ES-I3 (cell line): ENCODE measurements at regions not wholly inside any gene's neighbourhood (a gene's known extent, or its start where the extent isn't known, plus 50 kb on each side); places are given as distances from the start of the nearest gene placed in this dataset.
"Not testable (repeated sequence)": the region's sequence is repeated elsewhere in the genome, so short reads cannot be mapped to it uniquely, and the experiment has no call there.

Experiments used
- H3K36me3 ChIP-seq: 2 replicates; pipeline ENCODE4 v1.6.1; 2013; ENCODE audit warnings: mild to moderate bottlenecking, low read length, control low read depth, moderate library complexity; ENCODE audit not compliant: insufficient read depth
- H3K4me1 ChIP-seq: 2 replicates; pipeline ENCODE4 v1.6.1; 2013; ENCODE audit warnings: mild to moderate bottlenecking, control low read depth, low read length; ENCODE audit not compliant: insufficient read depth
- H3K9ac ChIP-seq: 2 replicates; pipeline ENCODE4 v1.6.1; 2013; ENCODE audit warnings: low read depth, mild to moderate bottlenecking, low read length, moderate library complexity
- H3K9me3 ChIP-seq: 2 replicates; pipeline ENCODE4 v1.6.1; 2013; ENCODE audit warnings: mild to moderate bottlenecking, low read length, moderate library complexity; ENCODE audit not compliant: control insufficient read depth, insufficient read depth

DNA sequence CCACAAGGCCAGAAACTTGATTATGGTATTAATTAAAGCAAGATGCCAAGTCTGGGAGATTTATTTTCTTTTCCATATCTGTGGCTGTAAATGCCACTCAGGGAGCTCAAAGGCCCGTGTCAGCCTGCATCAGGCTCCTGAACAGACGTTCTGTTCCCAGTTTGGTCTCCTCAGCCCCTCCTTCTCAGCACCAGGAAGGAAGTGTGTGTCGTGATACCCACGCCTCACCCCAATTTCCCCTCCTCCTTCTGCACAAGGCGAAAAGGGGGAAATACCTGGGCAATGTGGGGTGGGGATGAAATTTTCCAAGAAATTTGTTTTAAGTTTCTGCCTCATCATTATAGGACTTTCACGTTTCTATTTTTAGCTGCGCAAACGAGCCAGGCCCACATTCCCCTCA lies 112.0 kb downstream of the SYF2 start:
- Histone ChIP-seq H3K36me3 (no peaks in the 10 kb centered on the region), H3K4me1 (no peaks in the 10 kb centered on the region), H3K9ac (no peak overlapping the region), H3K9me3 (no peaks in the 10 kb centered on the region)

DNA sequence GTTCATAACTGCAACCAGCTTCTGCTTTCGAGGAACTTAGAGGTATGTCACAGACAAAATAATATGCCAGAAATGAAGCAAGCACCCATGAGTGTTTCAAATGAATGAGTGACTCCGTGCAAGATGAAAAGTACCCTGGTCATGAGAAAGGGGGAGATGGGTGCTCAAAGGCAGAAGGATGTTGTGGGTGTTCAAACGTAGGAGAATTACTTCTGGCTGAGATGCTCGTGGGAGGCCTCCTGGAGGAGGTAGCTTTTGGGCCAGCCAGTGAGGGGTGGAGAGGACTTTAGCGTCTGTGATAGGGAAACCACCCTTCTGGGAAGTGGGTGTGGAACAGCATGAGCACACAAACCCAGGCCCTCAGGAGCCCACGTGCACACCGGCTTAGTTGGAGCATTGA lies 113.8 kb downstream of the SYF2 start:
- no peaks in the 10 kb centered on the region for H3K9me3 ChIP-seq
- H3K9ac ChIP-seq, result no peak overlapping the region
- H3K36me3 ChIP-seq, result no peaks in the 10 kb centered on the region
- H3K4me1 ChIP-seq, result no peaks in the 10 kb centered on the region

DNA sequence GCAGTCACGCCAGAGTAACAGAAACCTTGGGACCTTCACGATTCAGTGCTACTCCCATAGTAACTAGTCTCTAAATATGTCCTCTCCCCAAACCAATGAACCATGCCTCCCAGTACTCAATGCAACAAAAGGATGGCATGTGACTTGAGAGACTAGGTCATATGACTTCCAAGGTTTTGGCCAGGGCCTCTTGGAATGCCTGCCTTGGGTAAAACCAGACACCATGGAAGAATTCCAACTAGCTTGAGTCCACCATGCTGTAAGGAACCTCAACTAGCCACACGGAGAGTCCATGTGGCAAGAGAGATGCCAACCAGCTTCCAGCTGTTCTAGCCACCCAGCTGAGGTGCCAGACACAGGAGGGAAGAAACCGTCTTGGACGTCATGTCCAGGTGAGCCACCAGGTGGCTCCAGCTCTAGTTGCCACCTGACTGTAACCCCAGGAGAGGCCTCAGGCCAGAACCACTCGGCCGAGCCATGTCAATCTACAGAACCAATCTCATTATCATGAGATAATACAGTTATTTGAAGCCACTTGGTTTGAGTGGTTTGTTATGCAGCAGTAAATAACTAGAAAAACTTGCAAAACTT lies 115.0 kb downstream of the SYF2 start:
- Histone ChIP-seq H3K4me1 (no peaks in the 10 kb centered on the region), H3K9ac (no peak overlapping the region), H3K36me3 (no peaks in the 10 kb centered on the region), H3K9me3 (no peaks in the 10 kb centered on the region)

DNA sequence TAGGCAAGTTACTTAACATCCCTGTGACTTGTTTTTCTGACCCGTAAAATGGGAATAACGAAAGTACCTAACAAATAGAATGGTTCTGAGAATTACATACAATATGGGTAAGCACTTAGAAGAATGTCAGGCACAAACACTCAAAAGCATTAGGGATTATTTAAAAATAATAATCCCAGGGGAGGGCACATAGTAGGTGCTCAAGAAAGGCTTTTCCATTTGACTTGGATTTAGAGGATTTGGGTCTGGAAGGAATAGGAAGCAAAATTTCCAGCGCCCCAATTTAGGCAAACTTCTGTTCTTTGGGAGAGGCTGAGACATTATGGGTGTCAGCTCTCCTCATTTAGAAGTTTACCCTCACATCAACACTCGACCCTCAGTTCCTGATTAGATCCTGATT lies 115.5 kb downstream of the SYF2 start:
- no peak overlapping the region for H3K9ac ChIP-seq
- H3K36me3 ChIP-seq, result no peaks in the 10 kb centered on the region
- no peaks in the 10 kb centered on the region for H3K4me1 ChIP-seq
- H3K9me3 ChIP-seq, result no peaks in the 10 kb centered on the region

DNA sequence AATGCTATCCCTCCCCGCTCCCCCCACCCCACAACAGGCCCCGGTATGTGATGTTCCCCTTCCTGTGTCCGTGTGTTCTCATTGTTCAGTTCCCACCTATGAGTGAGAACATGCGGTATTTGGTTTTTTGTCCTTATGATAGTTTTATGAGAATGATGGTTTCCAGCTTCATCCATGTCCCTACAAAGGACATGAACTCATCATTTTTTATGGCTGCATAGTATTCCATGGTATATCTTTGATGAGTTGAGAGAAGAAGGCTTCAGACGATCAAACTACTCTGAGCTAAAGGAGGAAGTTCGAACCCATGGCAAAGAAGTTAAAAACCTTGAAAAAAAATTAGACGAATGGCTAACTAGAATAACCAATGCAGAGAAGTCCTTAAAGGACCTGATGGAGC lies 116.2 kb downstream of the SYF2 start:
- not testable (repeated sequence) for H3K4me1 ChIP-seq, H3K9ac ChIP-seq, H3K9me3 ChIP-seq, H3K36me3 ChIP-seq

DNA sequence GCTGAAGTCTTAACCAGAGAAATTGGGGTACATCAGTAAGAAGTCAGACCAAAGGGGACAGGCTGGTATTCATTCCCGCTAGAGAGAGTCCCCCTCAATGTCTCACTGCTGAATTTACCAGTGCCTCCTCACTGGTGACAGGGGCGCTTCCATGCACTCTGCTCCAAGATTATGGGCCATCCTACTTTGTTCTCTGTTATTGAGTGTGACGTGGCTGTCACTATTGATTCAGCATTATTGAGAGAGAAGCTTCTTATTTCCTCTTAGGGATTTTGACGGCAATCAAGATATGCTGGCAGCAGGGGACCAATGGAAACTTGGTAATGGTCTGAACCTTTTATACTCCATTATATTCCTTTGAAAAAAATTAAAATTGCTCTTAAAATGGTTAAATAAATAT lies 118.6 kb downstream of the SYF2 start:
- H3K9ac ChIP-seq, result no peak overlapping the region
- no peaks in the 10 kb centered on the region for H3K36me3 ChIP-seq
- H3K9me3 ChIP-seq, result peaks cover 7% of the 10 kb centered on the region; the same call in 1 of the 2 replicates
- H3K4me1 ChIP-seq, result no peaks in the 10 kb centered on the region

DNA sequence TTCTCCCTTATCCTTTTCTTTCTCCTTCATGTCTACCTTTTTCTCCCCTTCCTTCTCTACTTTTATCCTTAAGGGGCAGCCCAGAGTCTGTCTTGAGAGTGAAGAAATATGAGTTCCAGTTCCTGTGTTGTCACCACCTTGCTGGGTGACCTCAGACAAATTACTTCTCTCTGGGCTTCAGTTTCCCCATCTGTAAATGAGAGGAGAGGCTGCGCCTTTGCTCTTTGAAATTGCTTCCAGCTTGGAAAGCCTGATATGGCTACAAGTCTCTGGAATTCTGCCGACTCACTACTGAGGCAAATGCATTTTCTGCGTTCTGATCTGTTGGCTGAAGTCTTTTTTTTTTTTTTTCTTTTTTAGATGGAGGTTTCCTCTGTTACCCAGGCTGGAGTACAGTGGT lies 119.2 kb downstream of the SYF2 start:
- H3K4me1 ChIP-seq, result no peaks in the 10 kb centered on the region
- H3K36me3 ChIP-seq, result no peaks in the 10 kb centered on the region
- H3K9ac ChIP-seq, result no peak overlapping the region
- H3K9me3 ChIP-seq, result peaks cover 7% of the 10 kb centered on the region; the same call in 1 of the 2 replicates

DNA sequence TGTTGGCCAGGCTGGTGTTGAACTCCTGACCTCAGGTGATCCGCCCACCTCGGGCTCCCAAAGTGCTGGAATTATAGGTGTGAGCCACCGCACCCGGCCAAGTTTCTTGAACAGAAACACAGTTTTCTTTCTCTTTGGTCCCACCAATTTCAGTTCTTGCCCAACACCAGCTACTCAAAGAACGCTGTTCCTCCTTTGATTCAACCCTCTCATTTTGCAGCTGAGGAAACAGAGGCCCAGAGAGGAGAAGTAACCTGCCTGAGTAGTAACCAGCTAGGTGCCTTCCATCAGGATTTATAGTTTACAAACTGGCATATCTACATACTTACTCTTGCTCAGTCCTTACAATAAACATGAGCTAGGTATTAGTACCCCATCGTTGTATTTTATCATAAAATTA lies 119.9 kb downstream of the SYF2 start:
- Histone ChIP-seq H3K4me1 (no peaks in the 10 kb centered on the region), H3K9me3 (peaks cover 7% of the 10 kb centered on the region; the same call in 1 of the 2 replicates), H3K9ac (no peak overlapping the region), H3K36me3 (no peaks in the 10 kb centered on the region)

DNA sequence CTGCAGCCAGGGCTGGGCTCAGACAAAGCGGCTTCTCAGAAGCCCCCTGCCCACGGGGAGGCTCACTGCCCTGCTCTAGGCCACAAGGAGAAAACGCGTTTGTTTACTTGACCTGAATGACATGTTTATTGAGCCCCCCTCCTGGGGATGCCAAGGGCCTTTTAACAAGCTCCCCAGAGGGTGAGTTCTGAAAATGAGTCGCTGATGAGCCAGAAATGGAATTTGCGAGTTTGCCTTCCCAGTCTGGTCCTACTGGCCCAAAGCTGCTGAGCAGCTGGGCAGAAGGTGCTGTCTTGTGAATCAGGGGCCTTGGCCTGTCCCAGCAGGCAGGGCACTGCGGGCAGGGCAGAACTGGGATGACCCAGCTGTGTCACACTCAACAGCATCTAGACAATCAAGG lies 120.6 kb downstream of the SYF2 start:
- no peaks in the 10 kb centered on the region for H3K36me3 ChIP-seq
- H3K4me1 ChIP-seq, result no peaks in the 10 kb centered on the region
- no peak overlapping the region for H3K9ac ChIP-seq
- peaks cover 7% of the 10 kb centered on the region; the same call in 1 of the 2 replicates for H3K9me3 ChIP-seq

DNA sequence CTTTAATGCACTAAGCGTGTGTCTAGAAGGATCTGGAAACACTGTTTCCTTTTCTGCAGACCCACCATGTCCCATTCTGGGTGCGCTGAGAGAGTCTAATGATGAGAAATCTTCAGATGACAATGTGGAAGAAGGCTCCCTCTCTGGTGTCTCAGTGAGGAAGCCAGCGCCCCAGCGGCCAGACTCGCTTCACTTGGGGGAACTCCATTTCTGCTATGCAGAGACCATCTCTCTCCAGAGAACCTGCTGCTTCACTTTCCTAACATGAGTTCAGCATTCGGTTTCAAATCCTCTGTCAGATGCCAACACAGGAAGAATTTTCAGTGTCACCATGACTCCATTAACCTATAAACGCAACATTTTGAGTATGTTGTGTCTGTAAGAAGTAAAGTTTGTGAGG lies 121.8 kb downstream of the SYF2 start:
- Histone ChIP-seq H3K36me3 (no peaks in the 10 kb centered on the region), H3K9me3 (peaks cover 7% of the 10 kb centered on the region; the same call in 1 of the 2 replicates), H3K9ac (no peak overlapping the region), H3K4me1 (no peaks in the 10 kb centered on the region)

DNA sequence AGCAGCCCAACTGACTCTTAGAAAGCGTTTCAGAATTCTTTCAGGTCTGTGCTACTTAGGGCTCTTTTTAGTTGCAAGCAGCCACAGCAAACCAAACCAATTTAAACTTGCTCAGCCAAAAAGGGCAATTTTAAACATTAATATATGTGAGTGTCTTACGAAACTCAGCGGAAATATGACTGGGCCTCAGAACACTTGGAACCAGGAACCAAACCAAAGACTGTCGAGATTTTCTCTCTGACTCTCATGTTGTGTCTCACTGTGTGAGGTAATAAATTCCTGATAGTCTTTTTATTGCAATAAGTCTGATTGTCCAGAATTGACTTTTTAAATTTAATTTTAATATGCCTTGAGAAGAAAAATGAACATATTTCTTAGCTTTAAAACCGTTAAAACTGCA lies 122.3 kb downstream of the SYF2 start:
- Histone ChIP-seq H3K36me3 (no peaks in the 10 kb centered on the region), H3K9ac (no peak overlapping the region), H3K4me1 (no peaks in the 10 kb centered on the region)

DNA sequence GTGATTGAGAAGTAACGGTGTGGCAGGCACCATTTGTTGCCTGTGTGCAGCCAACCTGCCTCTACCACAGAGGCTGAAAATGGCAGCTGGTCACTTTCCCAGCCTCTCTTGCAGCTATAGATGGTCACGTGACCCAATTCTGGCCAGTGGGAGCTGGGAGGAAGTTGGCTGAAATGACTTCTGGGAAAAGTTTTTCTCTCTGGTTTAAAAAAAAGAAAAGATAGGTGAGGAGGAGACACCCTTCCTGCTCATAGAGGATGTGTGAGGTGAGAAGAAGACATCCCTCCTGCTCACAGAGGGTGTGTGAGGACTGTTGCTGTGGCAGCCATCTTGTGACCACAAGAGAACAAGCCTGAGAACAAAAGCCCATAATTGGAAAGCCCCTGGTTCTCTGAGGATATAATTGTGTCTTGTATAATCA lies 122.8 kb downstream of the SYF2 start:
- H3K9ac ChIP-seq, result no peak overlapping the region
- H3K36me3 ChIP-seq, result no peaks in the 10 kb centered on the region
- peaks cover 7% of the 10 kb centered on the region; the same call in 1 of the 2 replicates for H3K9me3 ChIP-seq
- H3K4me1 ChIP-seq, result no peaks in the 10 kb centered on the region

More for the DNA sequence above, 122.3 kb downstream of the SYF2 start:
- peaks cover 7% of the 10 kb centered on the region; the same call in 1 of the 2 replicates for H3K9me3 ChIP-seq

DNA sequence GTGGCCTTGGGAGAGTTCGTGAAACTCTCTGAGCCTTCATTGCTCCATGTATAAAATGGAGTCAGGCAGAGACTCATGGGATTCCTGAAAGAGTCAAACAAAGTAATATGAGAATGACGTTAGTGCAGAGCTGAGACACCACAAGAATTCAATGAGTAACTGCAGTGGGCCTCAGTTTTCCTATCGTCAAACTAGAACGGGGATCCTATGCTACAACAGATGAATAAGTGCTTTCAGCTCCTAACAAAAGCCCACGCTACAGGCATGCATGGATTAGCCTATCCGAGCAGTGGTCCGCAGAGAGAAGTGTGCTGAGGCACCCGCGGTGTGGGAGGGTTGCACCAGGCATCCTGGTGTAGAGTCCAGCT lies 124.7 kb downstream of the SYF2 start:
- Histone ChIP-seq H3K4me1 (no peaks in the 10 kb centered on the region), H3K36me3 (no peaks in the 10 kb centered on the region), H3K9me3 (peaks cover 7% of the 10 kb centered on the region; the same call in 1 of the 2 replicates), H3K9ac (no peak overlapping the region)

DNA sequence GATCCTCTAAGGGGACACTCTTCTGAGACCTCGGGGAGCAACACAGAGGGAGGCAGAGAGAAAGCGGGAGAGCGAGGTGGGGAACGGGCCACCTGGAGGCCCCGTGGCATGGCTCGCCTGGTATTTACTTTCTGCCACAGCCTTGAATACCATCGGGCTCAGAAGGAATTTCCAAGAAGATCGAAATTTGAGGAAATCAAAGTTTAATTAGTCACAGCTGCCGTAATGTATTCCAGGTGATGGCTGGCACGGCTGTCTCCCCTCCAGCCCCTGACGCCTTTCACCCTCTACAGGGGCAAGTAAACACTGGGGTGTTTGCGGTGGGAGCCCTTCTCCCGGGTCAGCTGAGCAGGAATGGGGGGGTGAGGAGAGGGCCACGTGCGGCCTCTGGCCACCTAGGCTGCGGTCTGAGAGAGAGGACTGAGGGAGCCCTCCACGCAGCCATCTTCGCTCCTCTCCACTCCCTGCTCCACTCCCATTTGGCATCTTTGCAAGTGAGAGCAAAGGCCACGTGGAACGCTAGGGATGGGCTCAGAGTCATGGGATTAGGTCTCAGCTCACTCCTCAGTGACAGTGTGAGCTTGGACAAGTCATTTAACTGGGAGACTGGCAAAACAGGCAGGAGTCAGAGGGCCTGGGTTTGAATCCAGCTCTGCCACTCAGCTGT lies 125.2 kb downstream of the SYF2 start:
- Histone ChIP-seq H3K9ac (no peak overlapping the region), H3K9me3 (peaks cover 7% of the 10 kb centered on the region; the same call in 1 of the 2 replicates), H3K4me1 (no peaks in the 10 kb centered on the region), H3K36me3 (no peaks in the 10 kb centered on the region)

DNA sequence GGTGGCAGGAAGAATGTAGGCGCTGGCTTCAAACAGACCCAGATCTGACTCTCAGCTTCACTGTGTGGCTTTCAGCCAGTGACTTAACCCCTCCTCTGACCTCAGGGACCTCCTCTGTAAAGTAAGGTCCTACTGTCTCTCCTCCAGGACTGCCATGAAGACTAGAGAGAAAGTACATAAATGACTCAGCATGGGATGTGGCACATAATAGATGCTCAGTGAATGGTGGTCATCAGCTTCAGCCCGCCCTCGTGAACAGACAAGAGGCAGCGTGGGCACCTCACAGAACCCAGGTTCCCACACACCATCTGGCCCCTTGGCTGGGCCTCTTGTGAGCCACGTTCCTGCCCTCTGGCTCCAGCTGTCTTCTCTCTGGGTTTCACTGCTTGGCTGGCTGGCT lies 126.0 kb downstream of the SYF2 start:
- H3K9ac ChIP-seq, result no peak overlapping the region
- peaks cover 7% of the 10 kb centered on the region; the same call in 1 of the 2 replicates for H3K9me3 ChIP-seq
- H3K36me3 ChIP-seq, result no peaks in the 10 kb centered on the region
- H3K4me1 ChIP-seq, result no peaks in the 10 kb centered on the region
